ENCODE measurements at regions not wholly inside any gene's neighbourhood (a gene's known extent, or its start where the extent isn't known, plus 50 kb on each side); places are given as distances from the start of the nearest gene placed in this dataset.

DNA sequence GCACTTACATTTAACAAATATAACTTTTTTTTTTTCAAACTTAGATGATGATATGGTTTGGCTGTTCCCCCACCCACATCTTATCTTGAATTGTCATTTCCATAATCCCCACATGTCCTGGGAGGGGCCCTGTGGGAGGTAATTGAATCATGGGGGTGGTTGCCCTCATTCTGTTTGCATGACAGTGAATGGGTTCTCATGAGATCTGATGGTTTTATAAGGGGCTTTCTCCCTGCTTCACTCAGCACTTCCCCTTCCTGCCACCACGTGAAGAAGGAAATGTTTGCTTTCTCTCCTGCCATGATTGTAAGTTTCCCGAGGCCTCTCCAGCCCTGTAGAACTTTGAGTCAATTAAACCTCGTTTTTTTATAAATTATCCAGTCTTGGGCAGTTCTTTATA, 432.6 kb downstream of the AMY1C start:
- no peak overlapping the region for H3K27ac ChIP-seq
- no peaks in the 10 kb centered on the region for H3K9me3 ChIP-seq
- no peaks in the 10 kb centered on the region for H3K27me3 ChIP-seq
- H3K4me3 ChIP-seq, result no peak overlapping the region
- no peak for DNase-seq (ENCODE audit: low spot score)
- H3K36me3 ChIP-seq, result no peaks in the 10 kb centered on the region
- TF ChIP-seq, protein P1, sequence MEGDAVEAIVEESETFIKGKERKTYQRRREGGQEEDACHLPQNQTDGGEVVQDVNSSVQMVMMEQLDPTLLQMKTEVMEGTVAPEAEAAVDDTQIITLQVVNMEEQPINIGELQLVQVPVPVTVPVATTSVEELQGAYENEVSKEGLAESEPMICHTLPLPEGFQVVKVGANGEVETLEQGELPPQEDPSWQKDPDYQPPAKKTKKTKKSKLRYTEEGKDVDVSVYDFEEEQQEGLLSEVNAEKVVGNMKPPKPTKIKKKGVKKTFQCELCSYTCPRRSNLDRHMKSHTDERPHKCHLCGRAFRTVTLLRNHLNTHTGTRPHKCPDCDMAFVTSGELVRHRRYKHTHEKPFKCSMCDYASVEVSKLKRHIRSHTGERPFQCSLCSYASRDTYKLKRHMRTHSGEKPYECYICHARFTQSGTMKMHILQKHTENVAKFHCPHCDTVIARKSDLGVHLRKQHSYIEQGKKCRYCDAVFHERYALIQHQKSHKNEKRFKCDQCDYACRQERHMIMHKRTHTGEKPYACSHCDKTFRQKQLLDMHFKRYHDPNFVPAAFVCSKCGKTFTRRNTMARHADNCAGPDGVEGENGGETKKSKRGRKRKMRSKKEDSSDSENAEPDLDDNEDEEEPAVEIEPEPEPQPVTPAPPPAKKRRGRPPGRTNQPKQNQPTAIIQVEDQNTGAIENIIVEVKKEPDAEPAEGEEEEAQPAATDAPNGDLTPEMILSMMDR (IDR thresholded peaks at IDR 0.05), result no peak
- no peaks in the 10 kb centered on the region for H3K4me1 ChIP-seq

GRCh38 chr1:104189207-104189606, 439.5 kb downstream of the AMY1C start:
- TF ChIP-seq, protein P1 (IDR thresholded peaks at IDR 0.05), result no peak
- Histone ChIP-seq H3K27ac (no peak overlapping the region), H3K4me3 (no peak overlapping the region), H3K4me1 (no peaks in the 10 kb centered on the region), H3K9me3 (no peaks in the 10 kb centered on the region), H3K36me3 (no peaks in the 10 kb centered on the region), H3K27me3 (no peaks in the 10 kb centered on the region)
- no peak for DNase-seq (ENCODE audit: low spot score)

DNA sequence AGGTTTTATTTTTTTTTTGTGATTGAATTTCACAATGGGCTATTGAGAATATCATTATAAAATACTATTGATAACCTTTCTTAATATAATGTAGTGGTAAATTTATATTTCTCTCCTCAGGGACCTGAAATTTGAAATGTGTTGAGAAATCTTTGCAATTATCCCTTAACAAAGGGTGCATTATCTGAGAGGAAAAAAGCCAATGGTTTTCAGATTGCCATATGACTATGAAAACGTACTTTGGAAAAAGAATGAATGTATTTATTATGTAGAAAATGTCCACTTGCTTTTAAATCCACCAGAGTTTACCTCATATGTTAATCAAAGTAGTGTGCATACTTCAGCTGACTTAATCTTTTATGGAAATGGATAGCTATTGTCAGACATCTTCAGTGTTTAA, 441.1 kb downstream of the AMY1C start:
- Histone ChIP-seq H3K9me3 (no peaks in the 10 kb centered on the region), H3K36me3 (no peaks in the 10 kb centered on the region), H3K27me3 (no peaks in the 10 kb centered on the region), H3K4me1 (no peaks in the 10 kb centered on the region), H3K4me3 (no peak overlapping the region), H3K27ac (no peak overlapping the region)
- no peak for DNase-seq (ENCODE audit: low spot score)
- TF ChIP-seq, protein P1 (IDR thresholded peaks at IDR 0.05), result no peak

DNA sequence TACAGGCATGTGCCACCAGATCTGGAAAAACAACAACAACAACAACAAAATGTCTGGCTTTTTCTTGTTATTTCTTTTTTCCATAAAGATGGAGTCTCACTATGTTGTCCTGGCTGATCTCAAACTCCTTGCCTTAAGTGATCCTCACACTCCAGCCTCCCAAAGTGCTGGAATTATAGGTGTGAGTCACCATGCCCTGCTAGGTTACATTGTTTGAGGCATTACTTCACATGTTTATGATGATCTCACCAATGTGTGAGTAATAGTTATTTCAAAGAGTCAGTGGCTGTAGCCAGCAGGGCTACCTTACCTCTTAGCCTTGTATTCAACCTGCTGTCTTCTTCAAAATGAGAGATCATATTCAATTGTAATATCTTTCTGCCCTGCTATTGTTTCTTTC, 445.7 kb downstream of the AMY1C start:
- no peak overlapping the region for H3K27ac ChIP-seq
- H3K27me3 ChIP-seq, result no peaks in the 10 kb centered on the region
- H3K36me3 ChIP-seq, result no peaks in the 10 kb centered on the region
- H3K4me1 ChIP-seq, result no peaks in the 10 kb centered on the region
- H3K9me3 ChIP-seq, result peaks cover 0 to 3% of the 10 kb centered on the region in 2 donors
- no peak overlapping the region for H3K4me3 ChIP-seq
- DNase-seq (ENCODE audit: low spot score), result no peak
- TF ChIP-seq, protein P1 (IDR thresholded peaks at IDR 0.05), result no peak

GRCh38 chr1:104196136-104196535, 446.4 kb downstream of the AMY1C start:
- no peak for DNase-seq (ENCODE audit: low spot score)
- no peak overlapping the region for H3K27ac ChIP-seq
- peaks cover 0 to 10% of the 10 kb centered on the region in 2 donors for H3K9me3 ChIP-seq
- H3K4me1 ChIP-seq, result no peaks in the 10 kb centered on the region
- H3K36me3 ChIP-seq, result no peaks in the 10 kb centered on the region
- TF ChIP-seq, protein P1 (IDR thresholded peaks at IDR 0.05), result no peak
- H3K27me3 ChIP-seq, result no peaks in the 10 kb centered on the region
- no peak overlapping the region for H3K4me3 ChIP-seq

- DNase-seq (ENCODE audit: low spot score), result no peak
- H3K27me3 ChIP-seq, result no peaks in the 10 kb centered on the region
- peaks cover 0 to 20% of the 10 kb centered on the region in 2 donors for H3K9me3 ChIP-seq
- H3K4me1 ChIP-seq, result no peaks in the 10 kb centered on the region
- TF ChIP-seq, protein P1 (IDR thresholded peaks at IDR 0.05), result no peak
- no peak overlapping the region for H3K27ac ChIP-seq
- no peaks in the 10 kb centered on the region for H3K36me3 ChIP-seq
- no peak overlapping the region for H3K4me3 ChIP-seq
These were observed 447.8 kb downstream of the AMY1C start for GRCh38 chr1:104197516-104197915.

All from right atrium auricular region (tissue), 2 donors.